ENCODE measurements at regions not wholly inside any gene's neighbourhood (a gene's known extent, or its start where the extent isn't known, plus 50 kb on each side); places are given as distances from the start of the nearest gene placed in this dataset.
"Not testable (repeated sequence)": the region's sequence is repeated elsewhere in the genome, so short reads cannot be mapped to it uniquely, and the experiment has no call there.

GRCh38 chr5:159595561-159595960, 265.3 kb upstream of the IL12B start:
- not testable (repeated sequence) for TF ChIP-seq CTCF, POLR2AphosphoS5, POLR2A (IDR thresholded peaks at IDR 0.05)

All from breast epithelium (tissue), 3 donors.